ENCODE measurements at regions not wholly inside any gene's neighbourhood (a gene's known extent, or its start where the extent isn't known, plus 50 kb on each side); places are given as distances from the start of the nearest gene placed in this dataset.

DNA sequence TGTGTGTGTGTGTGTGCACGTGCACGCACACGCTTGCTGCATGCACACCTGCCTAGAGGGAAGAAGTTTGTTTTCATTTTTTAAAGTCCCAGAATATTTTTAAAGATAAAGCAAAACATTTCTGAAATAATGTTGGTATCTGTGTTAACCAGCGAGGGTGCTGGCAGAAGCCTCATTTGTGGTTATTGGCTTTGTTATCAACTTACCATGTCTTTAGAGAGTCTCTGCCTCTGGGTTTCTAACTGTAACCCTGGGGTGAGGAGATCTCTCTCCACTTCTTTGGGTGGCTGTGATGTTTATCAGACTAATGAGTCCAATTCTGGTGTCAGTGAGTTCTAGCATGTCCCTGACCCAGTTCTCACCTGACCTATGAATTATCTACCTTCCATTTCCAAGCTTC, 927.6 kb upstream of the FANCL start:
- TF ChIP-seq, protein P1, sequence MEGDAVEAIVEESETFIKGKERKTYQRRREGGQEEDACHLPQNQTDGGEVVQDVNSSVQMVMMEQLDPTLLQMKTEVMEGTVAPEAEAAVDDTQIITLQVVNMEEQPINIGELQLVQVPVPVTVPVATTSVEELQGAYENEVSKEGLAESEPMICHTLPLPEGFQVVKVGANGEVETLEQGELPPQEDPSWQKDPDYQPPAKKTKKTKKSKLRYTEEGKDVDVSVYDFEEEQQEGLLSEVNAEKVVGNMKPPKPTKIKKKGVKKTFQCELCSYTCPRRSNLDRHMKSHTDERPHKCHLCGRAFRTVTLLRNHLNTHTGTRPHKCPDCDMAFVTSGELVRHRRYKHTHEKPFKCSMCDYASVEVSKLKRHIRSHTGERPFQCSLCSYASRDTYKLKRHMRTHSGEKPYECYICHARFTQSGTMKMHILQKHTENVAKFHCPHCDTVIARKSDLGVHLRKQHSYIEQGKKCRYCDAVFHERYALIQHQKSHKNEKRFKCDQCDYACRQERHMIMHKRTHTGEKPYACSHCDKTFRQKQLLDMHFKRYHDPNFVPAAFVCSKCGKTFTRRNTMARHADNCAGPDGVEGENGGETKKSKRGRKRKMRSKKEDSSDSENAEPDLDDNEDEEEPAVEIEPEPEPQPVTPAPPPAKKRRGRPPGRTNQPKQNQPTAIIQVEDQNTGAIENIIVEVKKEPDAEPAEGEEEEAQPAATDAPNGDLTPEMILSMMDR (IDR thresholded peaks at IDR 0.05): no peak
- TF ChIP-seq POLR2A (IDR thresholded peaks at IDR 0.05): no peak
